ENCODE measurements at regions not wholly inside any gene's neighbourhood (a gene's known extent, or its start where the extent isn't known, plus 50 kb on each side); places are given as distances from the start of the nearest gene placed in this dataset.

DNA sequence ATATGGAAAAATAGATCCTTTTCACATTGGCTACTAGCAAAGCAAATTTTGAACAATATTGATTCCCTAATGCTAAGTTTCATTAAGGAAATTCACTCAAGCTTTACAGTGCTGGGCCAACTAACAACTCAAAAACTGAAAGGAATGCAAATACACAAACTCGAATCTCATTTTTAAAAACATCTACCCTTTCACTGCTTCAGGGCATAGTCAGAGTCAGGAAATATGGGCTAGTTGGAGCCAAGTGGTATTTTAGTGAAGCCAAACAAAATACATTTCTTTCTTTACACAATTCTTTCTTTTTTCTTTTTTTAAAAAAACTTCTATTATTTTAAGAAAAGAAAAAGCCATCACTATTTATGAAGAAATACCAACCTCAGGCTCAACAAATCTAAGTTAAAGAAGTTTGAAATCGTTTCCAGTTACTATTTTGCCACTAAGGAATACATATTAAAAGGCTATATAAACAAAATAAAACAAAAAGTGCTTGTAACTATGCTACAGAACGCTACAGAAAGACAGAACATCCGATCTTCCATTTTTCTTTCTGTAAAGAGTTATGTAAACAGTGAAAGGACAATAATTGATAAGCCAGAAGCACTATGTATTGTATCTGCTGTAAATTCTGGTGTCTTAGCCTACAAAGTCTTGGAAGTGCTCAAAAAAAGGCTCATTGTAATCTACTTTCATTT is 113.6 kb upstream of the STK17B start:
- Mint-ChIP-seq H3K27me3 (ENCODE audit: unreplicated experiment) (no peaks in the 10 kb centered on the region), H3K4me1 (ENCODE audit: unreplicated experiment) (no peaks in the 10 kb centered on the region), H3K4me3 (ENCODE audit: unreplicated experiment) (no peak overlapping the region), H3K27ac (ENCODE audit: unreplicated experiment) (no peak overlapping the region), H3K9me3 (ENCODE audit: unreplicated experiment) (no peaks in the 10 kb centered on the region), H3K36me3 (ENCODE audit: low read depth, unreplicated experiment) (peaks cover 10% of the 10 kb centered on the region)
- DNase-seq (ENCODE audit: low spot score) = no peak
- TF ChIP-seq, protein P1, sequence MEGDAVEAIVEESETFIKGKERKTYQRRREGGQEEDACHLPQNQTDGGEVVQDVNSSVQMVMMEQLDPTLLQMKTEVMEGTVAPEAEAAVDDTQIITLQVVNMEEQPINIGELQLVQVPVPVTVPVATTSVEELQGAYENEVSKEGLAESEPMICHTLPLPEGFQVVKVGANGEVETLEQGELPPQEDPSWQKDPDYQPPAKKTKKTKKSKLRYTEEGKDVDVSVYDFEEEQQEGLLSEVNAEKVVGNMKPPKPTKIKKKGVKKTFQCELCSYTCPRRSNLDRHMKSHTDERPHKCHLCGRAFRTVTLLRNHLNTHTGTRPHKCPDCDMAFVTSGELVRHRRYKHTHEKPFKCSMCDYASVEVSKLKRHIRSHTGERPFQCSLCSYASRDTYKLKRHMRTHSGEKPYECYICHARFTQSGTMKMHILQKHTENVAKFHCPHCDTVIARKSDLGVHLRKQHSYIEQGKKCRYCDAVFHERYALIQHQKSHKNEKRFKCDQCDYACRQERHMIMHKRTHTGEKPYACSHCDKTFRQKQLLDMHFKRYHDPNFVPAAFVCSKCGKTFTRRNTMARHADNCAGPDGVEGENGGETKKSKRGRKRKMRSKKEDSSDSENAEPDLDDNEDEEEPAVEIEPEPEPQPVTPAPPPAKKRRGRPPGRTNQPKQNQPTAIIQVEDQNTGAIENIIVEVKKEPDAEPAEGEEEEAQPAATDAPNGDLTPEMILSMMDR (IDR thresholded peaks at IDR 0.05; ENCODE audit: unreplicated experiment) = no peak

DNA sequence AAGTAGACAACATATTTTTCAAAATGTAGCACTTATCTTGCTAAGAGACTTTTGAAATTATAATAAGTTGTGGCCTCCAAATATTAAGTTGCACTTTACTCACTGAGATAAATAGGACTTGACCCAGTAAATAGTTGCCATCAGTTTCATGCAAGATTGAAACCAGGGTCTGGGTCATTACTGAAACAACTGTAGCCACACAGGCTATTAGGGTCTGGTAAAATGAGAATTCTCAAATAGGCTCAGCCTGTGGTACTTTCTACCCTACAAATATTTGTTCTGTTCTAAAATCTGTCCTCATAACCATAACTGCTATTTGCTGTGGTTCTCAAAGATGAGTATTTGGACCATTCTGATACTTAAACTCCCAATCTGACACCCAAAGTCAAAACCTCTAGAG is 115.4 kb upstream of the STK17B start:
- H3K4me1 Mint-ChIP-seq (ENCODE audit: unreplicated experiment) = no peaks in the 10 kb centered on the region
- TF ChIP-seq, protein P1 (IDR thresholded peaks at IDR 0.05; ENCODE audit: unreplicated experiment) = no peak
- DNase-seq (ENCODE audit: low spot score) = no peak
- no peaks in the 10 kb centered on the region for H3K9me3 Mint-ChIP-seq (ENCODE audit: unreplicated experiment)
- no peaks in the 10 kb centered on the region for H3K27me3 Mint-ChIP-seq (ENCODE audit: unreplicated experiment)
- peaks cover 14% of the 10 kb centered on the region for H3K36me3 Mint-ChIP-seq (ENCODE audit: low read depth, unreplicated experiment)
- no peak overlapping the region for H3K4me3 Mint-ChIP-seq (ENCODE audit: unreplicated experiment)
- no peak overlapping the region for H3K27ac Mint-ChIP-seq (ENCODE audit: unreplicated experiment)

DNA sequence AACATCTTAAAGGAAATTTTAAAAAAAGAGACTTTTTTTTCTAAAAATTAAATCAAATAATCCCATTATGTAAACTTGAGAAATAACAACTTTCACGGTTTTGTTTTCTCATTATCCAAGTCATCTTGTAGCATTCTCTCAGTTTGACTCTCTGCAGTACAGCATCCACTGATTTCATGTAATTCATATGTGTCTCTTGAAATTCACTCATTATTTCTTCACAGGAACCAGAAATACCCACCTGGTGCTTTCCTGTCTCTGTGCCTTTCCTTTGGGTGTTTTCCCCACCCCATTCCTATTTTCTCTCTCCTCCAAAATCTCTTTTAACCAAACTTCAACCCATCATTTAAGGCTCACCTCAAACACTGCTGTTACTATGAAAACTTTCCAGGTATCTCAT is 116.1 kb upstream of the STK17B start:
- no peaks in the 10 kb centered on the region for H3K4me1 Mint-ChIP-seq (ENCODE audit: unreplicated experiment)
- H3K9me3 Mint-ChIP-seq (ENCODE audit: unreplicated experiment) = no peaks in the 10 kb centered on the region
- H3K27me3 Mint-ChIP-seq (ENCODE audit: unreplicated experiment) = no peaks in the 10 kb centered on the region
- no peak overlapping the region for H3K4me3 Mint-ChIP-seq (ENCODE audit: unreplicated experiment)
- no peak overlapping the region for H3K27ac Mint-ChIP-seq (ENCODE audit: unreplicated experiment)
- TF ChIP-seq, protein P1 (IDR thresholded peaks at IDR 0.05; ENCODE audit: unreplicated experiment) = no peak
- DNase-seq (ENCODE audit: low spot score) = no peak
- peaks cover 13% of the 10 kb centered on the region for H3K36me3 Mint-ChIP-seq (ENCODE audit: low read depth, unreplicated experiment)

DNA sequence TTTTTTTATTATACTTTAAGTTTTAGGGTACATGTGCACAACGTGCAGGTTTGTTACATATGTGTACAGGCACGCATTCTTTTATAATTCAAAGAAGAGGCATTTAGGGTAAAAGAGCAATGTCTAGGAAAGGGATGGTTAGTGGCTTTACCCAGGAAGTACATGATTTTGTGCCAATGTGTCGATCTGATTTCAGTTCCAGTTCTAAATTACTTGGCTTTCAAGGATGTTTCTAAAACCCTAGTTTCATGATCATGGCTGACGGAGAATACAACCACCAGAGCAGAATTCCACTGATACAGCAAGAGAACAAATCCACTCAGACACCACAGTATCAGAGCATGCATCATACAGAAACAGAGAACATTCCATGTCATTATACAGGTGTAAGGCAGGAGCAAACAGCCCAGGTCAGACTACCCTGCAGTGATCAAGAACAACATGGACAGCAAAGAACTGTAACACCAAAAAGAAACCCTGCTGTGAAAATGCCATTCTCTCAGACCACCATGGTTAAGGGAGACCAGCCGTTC is 116.7 kb upstream of the STK17B start:
- Mint-ChIP-seq H3K4me3 (ENCODE audit: unreplicated experiment) (no peak overlapping the region), H3K9me3 (ENCODE audit: unreplicated experiment) (no peaks in the 10 kb centered on the region), H3K36me3 (ENCODE audit: low read depth, unreplicated experiment) (peaks cover 15% of the 10 kb centered on the region), H3K4me1 (ENCODE audit: unreplicated experiment) (no peaks in the 10 kb centered on the region), H3K27me3 (ENCODE audit: unreplicated experiment) (no peaks in the 10 kb centered on the region), H3K27ac (ENCODE audit: unreplicated experiment) (no peak overlapping the region)
- no peak for DNase-seq (ENCODE audit: low spot score)
- TF ChIP-seq, protein P1 (IDR thresholded peaks at IDR 0.05; ENCODE audit: unreplicated experiment) = no peak

DNA sequence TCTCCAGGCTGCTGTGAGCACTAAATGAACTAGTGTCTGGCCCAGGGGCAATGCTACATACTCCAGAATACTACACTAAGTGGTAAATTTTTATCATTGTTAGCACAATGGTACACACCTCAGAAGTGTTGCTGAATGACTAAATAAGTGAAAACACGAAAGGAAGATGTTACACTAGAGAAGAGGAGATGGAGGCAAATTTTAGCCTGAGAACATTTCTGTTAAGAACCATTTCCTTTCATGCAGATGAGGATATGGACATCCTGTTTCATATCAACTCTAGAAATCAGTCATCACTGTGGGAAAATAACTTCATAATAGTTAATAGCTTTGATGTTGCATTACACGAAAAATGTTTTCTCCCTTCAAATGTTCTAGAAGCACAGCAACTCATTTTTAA is 117.6 kb upstream of the STK17B start:
- H3K4me3 Mint-ChIP-seq (ENCODE audit: unreplicated experiment) = no peak overlapping the region
- no peak for DNase-seq (ENCODE audit: low spot score)
- no peaks in the 10 kb centered on the region for H3K27me3 Mint-ChIP-seq (ENCODE audit: unreplicated experiment)
- TF ChIP-seq, protein P1 (IDR thresholded peaks at IDR 0.05; ENCODE audit: unreplicated experiment) = no peak
- H3K9me3 Mint-ChIP-seq (ENCODE audit: unreplicated experiment) = no peaks in the 10 kb centered on the region
- H3K4me1 Mint-ChIP-seq (ENCODE audit: unreplicated experiment) = no peaks in the 10 kb centered on the region
- no peak overlapping the region for H3K27ac Mint-ChIP-seq (ENCODE audit: unreplicated experiment)
- peaks cover 10% of the 10 kb centered on the region for H3K36me3 Mint-ChIP-seq (ENCODE audit: low read depth, unreplicated experiment)

All from endothelial cell (in vitro differentiated cells).